Inflammatory macrophage (primary cell): ENCODE measurements at regions not wholly inside any gene's neighbourhood (a gene's known extent, or its start where the extent isn't known, plus 50 kb on each side); places are given as distances from the start of the nearest gene placed in this dataset.
"Not testable (repeated sequence)": the region's sequence is repeated elsewhere in the genome, so short reads cannot be mapped to it uniquely, and the experiment has no call there.

Experiments used
- DNase-seq, 2 donors: peaks; one replicate each; pipeline ENCODE4 v3.0.0-alpha.2; 2020 to 2022

DNA sequence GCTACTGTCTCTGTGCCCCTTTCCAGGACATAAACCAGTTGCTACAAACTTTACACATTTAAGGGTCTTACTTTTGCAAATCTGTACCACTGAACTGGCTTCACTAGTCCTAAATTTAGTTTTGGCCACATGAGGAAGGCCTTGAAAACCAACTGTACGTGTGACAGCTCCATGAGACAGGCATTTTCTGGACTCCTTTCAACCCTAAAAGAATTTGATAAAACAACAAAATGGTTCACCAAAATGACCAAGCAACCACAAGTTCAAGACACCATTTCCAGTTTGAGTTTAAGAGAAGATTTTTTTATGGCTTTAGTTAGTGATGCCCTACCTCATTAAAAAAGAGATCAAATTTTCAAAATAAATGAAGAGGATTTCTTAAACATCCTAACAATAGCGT lies 246.4 kb downstream of the ZNF674 start:
- DNase-seq = no peak

DNA sequence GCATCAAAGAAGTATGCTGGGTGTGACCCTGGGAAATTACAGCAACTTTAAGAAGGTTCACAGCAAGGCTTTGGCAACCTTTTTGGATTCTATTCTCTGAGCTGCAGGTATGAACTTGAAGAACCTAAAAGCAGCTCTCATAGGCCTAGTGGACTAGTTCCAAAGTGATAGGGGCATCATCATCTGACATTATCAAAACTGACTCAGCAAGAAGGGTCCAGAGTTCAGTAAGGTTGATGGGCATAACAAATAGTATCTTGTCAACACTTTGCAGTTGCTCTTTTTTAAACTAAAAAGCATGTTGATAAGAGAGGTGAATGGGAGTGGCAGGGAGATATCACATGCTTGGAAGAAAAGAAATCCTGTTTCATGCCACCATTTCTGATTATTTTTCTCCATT lies 249.3 kb downstream of the ZNF674 start:
- DNase-seq = no peak

DNA sequence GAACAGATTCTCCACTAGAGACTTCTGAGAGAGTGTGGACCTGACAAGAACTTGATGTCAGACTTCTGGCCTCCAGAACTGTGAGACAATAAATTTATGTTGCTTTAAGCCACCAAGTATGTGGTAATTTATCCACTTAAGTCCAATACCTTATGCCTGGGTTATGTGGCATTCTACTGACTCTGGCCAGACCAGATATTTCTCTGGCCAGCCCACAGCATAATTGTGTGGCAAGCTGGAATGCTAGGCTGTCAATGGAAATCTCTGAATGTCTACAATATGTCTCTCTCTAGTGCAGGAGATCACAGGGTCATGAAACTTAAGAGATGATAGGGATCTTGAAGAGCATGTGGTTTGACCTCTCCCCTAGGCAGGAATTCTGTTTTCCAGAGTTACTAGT lies 251.0 kb downstream of the ZNF674 start:
- DNase-seq = no peak

DNA sequence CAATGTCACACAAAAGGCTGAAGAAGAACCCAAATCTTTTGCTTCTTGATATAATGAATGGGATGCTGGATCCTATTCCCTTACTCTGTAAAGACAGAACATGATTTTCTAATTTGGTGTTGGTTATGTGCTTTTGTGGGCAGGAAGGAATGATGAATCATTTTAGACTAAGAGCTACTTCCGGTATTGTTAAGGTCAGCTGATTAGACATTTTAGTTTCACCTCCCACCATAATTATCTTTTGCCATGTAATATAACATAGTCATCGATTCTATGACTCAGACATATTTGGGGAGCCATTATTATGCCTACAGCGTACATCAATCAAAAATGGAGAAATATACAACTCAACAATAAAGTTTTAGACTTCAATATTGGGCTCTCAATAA lies 265.3 kb downstream of the ZNF674 start:
- DNase-seq = no peak

DNA sequence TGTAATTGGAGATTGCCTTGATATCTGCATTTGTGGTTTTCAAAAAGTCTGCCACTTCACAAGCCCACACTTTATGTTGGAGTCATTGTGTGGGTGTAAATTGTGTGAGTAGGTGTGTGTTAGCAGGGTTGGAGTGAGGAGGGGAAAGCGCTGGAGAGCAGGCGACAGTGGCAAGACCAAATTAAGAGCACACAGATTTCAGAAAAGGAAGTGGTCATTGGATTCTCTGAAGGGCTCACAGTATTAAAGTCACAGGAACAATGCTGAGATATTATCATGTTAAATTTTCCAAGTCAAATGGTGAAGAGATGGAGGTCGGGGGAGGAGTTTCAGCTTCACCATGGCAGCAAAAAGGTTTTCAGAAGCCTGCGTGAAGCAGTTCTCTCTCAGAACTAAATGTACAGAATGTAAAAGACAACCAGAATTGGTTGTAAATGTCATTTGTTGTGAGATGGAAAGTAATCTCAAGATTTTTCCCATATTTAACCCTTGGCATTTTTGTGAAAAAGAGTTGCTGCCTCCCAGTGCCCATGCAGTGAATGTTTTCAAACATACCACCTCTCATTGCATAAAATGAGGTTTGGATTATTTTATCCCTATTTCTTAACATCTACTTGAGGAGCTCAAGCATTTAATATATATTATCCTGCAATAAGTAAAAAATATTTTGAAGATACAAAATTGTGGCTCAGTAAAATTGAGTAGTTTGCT lies 265.9 kb downstream of the ZNF674 start:
- peak in 1 of 2 donors; percentile 25 for DNase-seq

GRCh38 chrX:46278572-46278971 lies 266.6 kb downstream of the ZNF674 start:
- DNase-seq = no peak

DNA sequence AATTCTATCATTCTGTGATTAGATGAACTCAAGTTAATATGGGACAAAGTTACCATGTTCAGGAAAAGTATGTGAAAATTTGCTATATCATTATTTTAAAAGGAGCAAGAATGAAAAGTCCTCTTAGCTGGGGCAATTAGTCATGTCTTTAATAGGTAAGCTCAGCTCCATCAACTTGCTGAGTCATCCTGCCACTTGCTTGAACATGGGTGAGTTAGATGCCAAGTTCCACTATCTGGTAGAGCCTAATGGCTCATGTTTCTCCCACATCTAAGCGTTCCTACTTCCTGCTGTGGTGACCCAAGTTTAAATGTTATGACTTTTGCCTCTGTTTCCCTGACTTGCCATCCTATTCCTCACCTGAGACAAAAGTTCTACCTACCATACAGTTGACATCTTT lies 276.8 kb downstream of the ZNF674 start:
- DNase-seq = peak in 1 of 2 donors; percentile 7

DNA sequence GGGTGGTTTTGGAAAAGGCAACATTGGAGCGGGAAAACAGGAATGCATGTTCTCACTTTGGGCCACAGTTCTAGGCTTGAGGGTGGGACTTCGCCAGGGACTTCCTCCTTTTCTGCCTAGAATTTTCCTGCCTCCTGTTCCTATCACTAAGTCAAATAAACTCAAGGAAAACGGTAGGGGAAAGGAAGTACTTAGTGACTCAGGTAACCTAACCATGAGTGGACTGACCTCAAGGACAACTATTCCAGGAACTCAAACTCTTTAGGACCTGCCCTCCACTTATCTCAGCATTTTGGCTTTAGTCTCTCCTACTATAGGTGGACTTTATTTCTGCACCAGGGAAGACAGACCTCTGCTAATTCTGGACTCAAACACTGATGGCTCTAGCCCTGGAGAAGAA lies 281.7 kb downstream of the ZNF674 start:
- no peak for DNase-seq

GRCh38 chrX:46262304-46262703 lies 282.9 kb downstream of the ZNF674 start:
- no peak for DNase-seq

DNA sequence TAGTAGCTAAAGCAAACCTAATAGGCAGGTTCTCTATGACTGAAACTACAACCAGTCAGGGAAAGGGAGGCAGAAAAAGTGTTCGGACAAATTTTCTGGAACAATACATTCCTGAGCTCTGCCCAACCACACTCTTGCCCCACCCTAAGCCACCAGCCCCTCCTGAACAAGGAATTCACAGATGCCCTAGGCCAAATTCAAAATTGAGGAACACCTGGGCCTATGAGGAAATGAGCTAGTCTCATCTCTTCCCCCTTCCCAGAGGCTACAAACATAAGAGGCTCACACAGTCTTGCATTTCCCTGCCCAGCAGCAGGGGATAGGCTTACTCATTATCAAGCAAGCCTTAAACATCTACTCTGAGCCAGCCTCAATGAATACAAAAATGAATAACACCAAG lies 284.7 kb downstream of the ZNF674 start:
- DNase-seq = no peak

DNA sequence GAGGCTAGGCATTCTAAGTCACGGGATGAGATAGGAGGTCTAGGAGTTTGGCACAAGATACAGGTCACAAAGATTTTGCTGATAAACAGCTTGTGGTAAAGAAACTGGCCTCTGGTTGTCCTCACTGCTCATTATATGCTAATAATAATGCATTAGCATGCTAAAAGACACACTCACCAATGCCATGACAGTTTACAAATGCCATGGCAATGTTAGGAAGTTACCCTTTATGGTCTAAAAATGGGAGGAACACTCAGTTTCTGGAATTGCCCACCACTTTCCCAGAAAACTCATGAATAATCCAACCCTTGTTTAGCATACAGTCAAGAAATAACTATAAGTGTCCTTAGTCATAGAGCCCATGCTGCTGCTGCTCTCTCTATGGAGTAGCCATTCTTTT lies 286.9 kb downstream of the ZNF674 start:
- no peak for DNase-seq

- no peak for DNase-seq
Measured at GRCh38 chrX:46257451-46257879, 287.8 kb downstream of the ZNF674 start.

GRCh38 chrX:46256875-46257274 lies 288.3 kb downstream of the ZNF674 start:
- peak in 1 of 2 donors; percentile 10 for DNase-seq

GRCh38 chrX:46255046-46255445 lies 290.2 kb downstream of the ZNF674 start:
- DNase-seq = no peak

DNA sequence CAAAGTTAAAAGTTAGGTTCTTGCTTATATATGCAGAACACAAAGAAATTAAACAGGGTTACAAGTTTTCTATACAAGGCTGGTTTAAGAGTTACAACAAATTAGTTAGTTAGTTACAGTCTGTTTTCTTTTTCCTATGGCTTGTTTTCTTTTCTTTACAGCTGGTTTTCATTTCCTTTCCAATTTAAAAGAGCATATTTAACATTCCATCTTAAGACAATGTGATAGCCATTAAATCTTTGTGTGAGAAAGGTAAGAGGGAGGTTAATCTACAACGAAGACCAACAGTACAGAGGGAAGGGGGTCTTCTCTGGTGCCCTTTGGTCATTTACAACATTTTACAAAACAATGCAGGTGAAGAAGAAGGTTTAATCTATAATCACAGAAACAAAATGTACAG lies 290.6 kb downstream of the ZNF674 start:
- DNase-seq = no peak

DNA sequence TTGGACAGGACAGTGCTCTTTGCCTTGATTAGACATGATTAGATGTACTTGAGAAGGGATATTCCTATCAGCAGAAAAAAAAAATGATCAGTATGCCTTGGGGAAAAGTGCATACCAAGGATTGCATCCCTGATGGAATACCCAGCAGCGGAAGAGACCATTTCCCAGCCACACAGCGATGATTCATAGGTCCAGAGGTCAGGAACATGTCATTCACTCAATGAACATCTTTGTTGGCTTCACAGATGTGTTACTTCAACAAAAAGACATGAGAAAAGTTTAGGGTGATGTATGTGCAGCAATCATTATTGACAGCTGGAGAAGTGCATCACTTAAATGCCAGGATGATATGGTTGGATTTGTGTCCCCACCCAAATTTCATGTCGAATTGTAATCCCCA lies 293.5 kb downstream of the ZNF674 start:
- no peak for DNase-seq

GRCh38 chrX:46250151-46250550 lies 295.1 kb downstream of the ZNF674 start:
- no peak for DNase-seq

DNA sequence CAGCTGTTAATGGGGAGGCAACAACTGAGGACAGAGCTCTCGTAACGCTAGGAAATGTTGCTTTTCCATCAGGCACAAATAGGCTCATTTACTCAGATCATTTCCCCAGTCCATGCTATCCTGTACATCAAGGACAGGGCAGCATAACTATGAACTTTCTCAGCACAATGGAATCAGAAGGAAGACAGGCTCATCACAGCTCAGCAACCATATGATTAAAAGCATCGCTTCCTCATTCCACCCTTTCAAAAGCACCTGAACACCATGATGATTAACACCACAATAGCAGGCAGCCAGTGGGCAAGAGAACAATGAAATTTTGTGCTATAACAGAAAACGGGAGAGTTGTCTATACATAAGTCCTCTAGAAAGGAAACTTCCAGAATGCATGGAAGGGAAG lies 297.8 kb downstream of the ZNF674 start:
- no peak for DNase-seq

GRCh38 chrX:46244451-46244850 lies 300.8 kb downstream of the ZNF674 start:
- DNase-seq = no peak

DNA sequence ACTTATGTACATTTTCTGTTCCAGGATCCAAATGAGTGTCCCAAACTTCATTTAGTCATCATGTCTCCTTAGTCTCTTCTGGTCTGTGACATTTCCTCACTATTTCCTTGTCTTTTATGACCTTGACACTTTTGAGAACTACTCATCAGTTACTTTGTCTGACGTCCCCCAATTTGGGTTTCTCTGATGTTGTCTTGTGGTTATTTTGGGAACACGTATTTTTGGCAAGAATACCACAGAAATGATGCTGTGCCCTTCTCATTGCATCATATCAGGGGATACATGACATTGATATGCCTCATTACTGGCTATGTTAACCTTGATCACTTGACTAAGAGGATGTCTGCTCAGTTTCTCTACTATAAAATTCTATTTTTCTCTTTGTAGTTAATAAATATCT lies 308.8 kb downstream of the ZNF674 start:
- DNase-seq = no peak

- no peak for DNase-seq
Measured at GRCh38 chrX:46235778-46236177, 309.4 kb downstream of the ZNF674 start.

- no peak for DNase-seq
Measured at GRCh38 chrX:46234775-46235174, 310.4 kb downstream of the ZNF674 start.

GRCh38 chrX:46228389-46228788 lies 316.8 kb downstream of the ZNF674 start:
- no peak for DNase-seq

DNA sequence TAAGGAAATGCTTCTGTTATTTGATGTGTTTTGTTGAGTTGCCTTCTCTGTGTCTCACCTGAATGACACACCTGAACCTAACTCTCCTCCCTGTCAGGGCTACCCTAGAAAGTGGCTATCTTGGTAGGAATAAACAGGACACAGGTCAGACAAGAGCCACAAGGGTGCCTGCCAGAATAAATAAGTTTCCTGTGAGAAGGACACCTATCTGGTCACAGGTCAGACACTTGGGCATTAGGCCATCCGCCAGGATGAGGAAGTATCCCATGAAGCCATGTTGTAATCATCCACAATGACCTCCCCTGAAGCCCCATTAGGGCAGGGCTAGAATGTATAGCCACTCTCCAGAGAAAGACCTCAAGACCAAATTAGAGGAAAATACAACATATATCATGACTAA lies 318.8 kb downstream of the ZNF674 start:
- no peak for DNase-seq

DNA sequence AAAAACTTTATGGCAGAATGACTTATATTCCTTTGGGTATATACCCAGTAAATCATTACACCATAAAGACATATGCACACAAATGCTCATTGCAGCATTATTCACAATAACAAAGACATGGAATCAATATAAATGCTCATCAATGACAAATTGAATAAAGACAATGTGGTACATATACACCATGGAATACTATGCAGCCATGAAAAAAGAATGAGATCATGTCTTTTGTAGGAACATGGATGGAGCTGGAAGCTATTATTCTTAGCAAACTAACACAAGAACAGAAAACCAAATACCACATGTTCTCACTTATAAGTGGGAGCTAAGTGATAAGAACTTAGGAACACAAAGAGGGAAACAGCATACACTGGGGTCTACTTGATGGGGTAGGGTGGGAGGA lies 321.7 kb downstream of the ZNF674 start:
- not testable (repeated sequence) for DNase-seq
